H1 (cell line): ENCODE measurements at regions not wholly inside any gene's neighbourhood (a gene's known extent, or its start where the extent isn't known, plus 50 kb on each side); places are given as distances from the start of the nearest gene placed in this dataset.

Source experiments
- CTCF ChIA-PET: fragments of 300-600 bp; sonication (Branson Sonifier 250); formaldehyde crosslinking; loops from one replicate; lab custom pipeline; 2021; ENCODE audit not compliant: partially characterized antibody; lab: Charles Lee
- POLR2A ChIA-PET: fragments of 300-600 bp; sonication (Branson Sonifier 250); formaldehyde crosslinking; loops from one replicate; lab custom pipeline; 2021; ENCODE audit warnings: inconsistent platforms; ENCODE audit not compliant: partially characterized antibody; lab: Charles Lee
- DNase-seq, 2 experiments: peaks; one replicate each; pipeline versions ENCODE4 v3.0.0 to v3.0.0-alpha.2; 2010 to 2022; ENCODE audit warnings: low spot score in 2 of 2, low read depth in 1 of 2, mixed read lengths in 1 of 2
- FAIRE-seq: peaks from 2 replicates; lab custom pipeline; 2011; peaks lifted over from hg19 to GRCh38; lab: Jason Lieb, UNC
- H2AFZ ChIP-seq: 2 replicates; pipeline ENCODE4 v1.8.1; 2012; ENCODE audit warnings: low read length, inconsistent platforms
- H2AK5ac ChIP-seq: 2 replicates; pipeline ENCODE4 v1.6.1; 2013; ENCODE audit warnings: low read depth, low read length
- H2BK120ac ChIP-seq: replicated peaks from 2 replicates; pipeline ENCODE3; 2013; ENCODE audit warnings: low read depth, low read length, inconsistent platforms
- H2BK12ac ChIP-seq: 2 replicates; pipeline ENCODE4 v1.6.1; 2013; ENCODE audit warnings: low read depth, low read length
- H2BK15ac ChIP-seq: 2 replicates; pipeline ENCODE4 v1.6.1; 2013; ENCODE audit warnings: low read length
- H2BK20ac ChIP-seq: 2 replicates; pipeline ENCODE4 v1.6.1; 2013; ENCODE audit warnings: low read length
- H2BK5ac ChIP-seq: 2 replicates; pipeline ENCODE4 v1.6.1; 2013; ENCODE audit warnings: low read depth, low read length
- H3K14ac ChIP-seq: 2 replicates; pipeline ENCODE4 v1.6.1; 2013; ENCODE audit warnings: inconsistent platforms; ENCODE audit not compliant: insufficient read length
- H3K18ac ChIP-seq: 2 replicates; pipeline ENCODE4 v1.6.1; 2013; ENCODE audit warnings: low read length; ENCODE audit errors: extremely low read depth
- H3K23ac ChIP-seq: 2 replicates; pipeline ENCODE4 v1.6.1; 2013; ENCODE audit warnings: inconsistent platforms; ENCODE audit not compliant: insufficient read length
- H3K23me2 ChIP-seq: 2 replicates; pipeline ENCODE4 v1.6.1; 2013; ENCODE audit warnings: low read depth, low read length
- H3K27ac ChIP-seq: 2 replicates; pipeline ENCODE4 v1.6.1; 2011; ENCODE audit warnings: low read depth, low read length, inconsistent platforms
- H3K27me3 ChIP-seq, 4 experiments: replicated peaks in 1 of 4; 1 replicate in 1 of 4; 2 replicates in 3 of 4; pipeline versions ENCODE4 v1.6.1 to v1.8.1; 2011 to 2013; ENCODE audit warnings: low read length in 3 of 4, mild to moderate bottlenecking in 3 of 4, inconsistent platforms in 2 of 4, mixed read lengths in 2 of 4, moderate library complexity in 1 of 4; ENCODE audit not compliant: control insufficient read depth in 3 of 4, insufficient read depth in 3 of 4; ENCODE audit errors: extremely low read depth in 1 of 4
- H3K36me3 ChIP-seq, 4 experiments: 2 replicates each; pipeline versions ENCODE4 v1.6.1 to v1.8.1; 2011 to 2013; ENCODE audit warnings: mild to moderate bottlenecking in 4 of 4, low read length in 3 of 4, moderate library complexity in 2 of 4, control low read depth in 1 of 4, inconsistent platforms in 1 of 4; ENCODE audit not compliant: insufficient read depth in 4 of 4, control insufficient read depth in 2 of 4
- H3K4ac ChIP-seq: replicated peaks from 2 replicates; pipeline ENCODE3; 2013; ENCODE audit warnings: low read length, low read depth, mixed read lengths, inconsistent platforms; ENCODE audit not compliant: insufficient read length
- H3K4me1 ChIP-seq, 4 experiments: replicated peaks in 1 of 4; 1 replicate in 1 of 4; 2 replicates in 3 of 4; pipeline versions ENCODE4 v1.6.1 to v1.8.1; 2011 to 2013; ENCODE audit warnings: low read length in 3 of 4, inconsistent platforms in 2 of 4, mixed read lengths in 1 of 4; ENCODE audit not compliant: insufficient read depth in 4 of 4, control insufficient read depth in 3 of 4
- H3K4me2 ChIP-seq, 2 experiments: 2 replicates each; pipeline versions ENCODE4 v1.6.1 to v1.8.1; 2011 to 2013; ENCODE audit warnings: low read depth in 2 of 2, low read length in 2 of 2, control low read depth in 1 of 2, inconsistent platforms in 1 of 2, mild to moderate bottlenecking in 1 of 2; ENCODE audit not compliant: insufficient read depth in 1 of 2
- H3K4me3 ChIP-seq, 4 experiments: fragments of 200-600, 300-600 bp in 1 of 4; sonication (generic), shearing (Covaris generic), sonication (Bioruptor Twin) in 1 of 4; 2 replicates each; pipeline versions ENCODE4 v1.5.1 to v1.8.1; 2011 to 2016; ENCODE audit warnings: low read length in 4 of 4, low read depth in 3 of 4, control low read depth in 2 of 4, inconsistent platforms in 2 of 4, mild to moderate bottlenecking in 2 of 4, mixed read lengths in 1 of 4, moderate library complexity in 1 of 4; ENCODE audit not compliant: insufficient read depth in 2 of 4; ENCODE audit errors: extremely low read depth in 1 of 4
- H3K56ac ChIP-seq: replicated peaks from 2 replicates; pipeline ENCODE3; 2013; ENCODE audit warnings: low read depth, mild to moderate bottlenecking, mixed read lengths, low read length, inconsistent platforms; ENCODE audit not compliant: insufficient read length
- H3K79me1 ChIP-seq: 2 replicates; pipeline ENCODE4 v1.6.1; 2013; ENCODE audit warnings: low read depth, low read length, control low read depth
- H3K79me2 ChIP-seq, 2 experiments: 2 replicates each; pipeline versions ENCODE4 v1.6.1 to v1.8.1; 2012 to 2013; ENCODE audit warnings: low read length in 2 of 2, mild to moderate bottlenecking in 2 of 2, inconsistent platforms in 1 of 2; ENCODE audit not compliant: insufficient read depth in 2 of 2, control insufficient read depth in 1 of 2
- H3K9ac ChIP-seq, 4 experiments: replicated peaks in 1 of 4; 1 replicate in 1 of 4; 2 replicates in 3 of 4; pipeline versions ENCODE4 v1.6.1 to v1.8.1; 2011 to 2013; ENCODE audit warnings: low read depth in 3 of 4, low read length in 3 of 4, control low read depth in 2 of 4, mild to moderate bottlenecking in 2 of 4, moderate library complexity in 2 of 4, inconsistent platforms in 1 of 4; ENCODE audit errors: extremely low read depth in 1 of 4
- H3K9me3 ChIP-seq, 2 experiments: 2 replicates each; pipeline versions ENCODE4 v1.6.1 to v1.8.1; 2012 to 2013; ENCODE audit warnings: mild to moderate bottlenecking in 2 of 2, moderate library complexity in 2 of 2, control low read depth in 1 of 2, inconsistent platforms in 1 of 2, low read depth in 1 of 2, low read length in 1 of 2, mixed read lengths in 1 of 2; ENCODE audit not compliant: insufficient read depth in 2 of 2
- H4K20me1 ChIP-seq, 2 experiments: replicated peaks in 1 of 2; 2 replicates each; pipeline versions ENCODE3 to v1.8.1; 2011 to 2013; ENCODE audit warnings: inconsistent platforms in 2 of 2, low read length in 2 of 2, mild to moderate bottlenecking in 1 of 2; ENCODE audit not compliant: insufficient read depth in 2 of 2, control insufficient read depth in 1 of 2
- H4K5ac ChIP-seq: 2 replicates; pipeline ENCODE4 v1.6.1; 2013; ENCODE audit warnings: low read length, low read depth, mixed read lengths, inconsistent platforms; ENCODE audit not compliant: insufficient read length
- H4K8ac ChIP-seq: 2 replicates; pipeline ENCODE4 v1.8.0; 2013; ENCODE audit warnings: mild to moderate bottlenecking, moderate library complexity, low read length, inconsistent platforms; ENCODE audit not compliant: insufficient read depth; ENCODE audit errors: extremely low read depth
- H4K91ac ChIP-seq: replicated peaks from 2 replicates; pipeline ENCODE3; 2013; ENCODE audit warnings: low read length, mixed read lengths, inconsistent platforms; ENCODE audit not compliant: insufficient read length
- BACH1 ChIP-seq: IDR thresholded peaks from 2 replicates; pipeline ENCODE4 v1.6.1; 2012; ENCODE audit warnings: low read length, improper control_type of control experiment
- CBX5 ChIP-seq: fragments of 300-800, 300-1000 bp; sonication (generic); IDR thresholded peaks from 2 replicates; pipeline ENCODE4 v1.7.1; 2016; ENCODE audit warnings: antibody characterized with exemption, low read length, low read depth
- CREB1 ChIP-seq: IDR thresholded peaks from 2 replicates; pipeline ENCODE4 v1.6.1; 2012; ENCODE audit warnings: inconsistent platforms
- CTBP2 ChIP-seq: IDR thresholded peaks from 2 replicates; pipeline ENCODE4 v1.7.0; 2011; ENCODE audit warnings: borderline replicate concordance, mild to moderate bottlenecking, moderate library complexity, mixed read lengths, low read length; ENCODE audit not compliant: insufficient read depth, insufficient read length
- EGR1 ChIP-seq: IDR thresholded peaks from 2 replicates; pipeline ENCODE4 v1.6.1; 2011; ENCODE audit warnings: low read depth, low read length, borderline replicate concordance
- FOSL1 ChIP-seq: IDR thresholded peaks from 2 replicates; pipeline ENCODE4 v1.6.1; 2011; ENCODE audit warnings: mild to moderate bottlenecking, low read depth, low read length, moderate library complexity; ENCODE audit not compliant: insufficient read depth
- MAFK ChIP-seq: IDR thresholded peaks from 2 replicates; pipeline ENCODE4 v1.6.1; 2012; ENCODE audit warnings: low read depth, mild to moderate bottlenecking, improper control_type of control experiment, low read length
- NANOG ChIP-seq: IDR thresholded peaks from 2 replicates; pipeline ENCODE4 v1.6.1; 2011; ENCODE audit warnings: low read length, low read depth, mild to moderate bottlenecking, inconsistent platforms; ENCODE audit not compliant: insufficient read depth, poor library complexity, severe bottlenecking
- NRF1 ChIP-seq: IDR thresholded peaks from 2 replicates; pipeline ENCODE4 v1.6.1; 2011; ENCODE audit warnings: mild to moderate bottlenecking, low read depth, low read length, improper control_type of control experiment
- PHF8 ChIP-seq: fragments of 200-600 bp; sonication (generic); conservative IDR thresholded peaks from 2 replicates; pipeline ENCODE4 v1.7.1; 2012; ENCODE audit warnings: low read depth, mild to moderate bottlenecking, inconsistent platforms, low read length, moderate library complexity
- POU5F1 ChIP-seq: IDR thresholded peaks from 2 replicates; pipeline ENCODE4 v1.6.1; 2011; ENCODE audit warnings: low read depth, mild to moderate bottlenecking, low read length, moderate library complexity
- RFX5 ChIP-seq: IDR thresholded peaks from 2 replicates; pipeline ENCODE4 v1.6.1; 2011; ENCODE audit warnings: low read depth, low read length, improper control_type of control experiment, borderline replicate concordance
- RNF2 ChIP-seq: fragments of 200-900, 300-1000 bp; sonication (generic); IDR thresholded peaks from 2 replicates; pipeline ENCODE4 v1.7.1; 2016; ENCODE audit warnings: borderline replicate concordance, low read depth, mild to moderate bottlenecking, antibody characterized with exemption, low read length; ENCODE audit not compliant: poor library complexity, severe bottlenecking; ENCODE audit errors: missing control alignments
- RXRA ChIP-seq: IDR thresholded peaks from 2 replicates; pipeline ENCODE4 v1.6.1; 2011; ENCODE audit warnings: low read depth, mild to moderate bottlenecking, low read length, moderate library complexity; ENCODE audit not compliant: insufficient read depth
- SP1 ChIP-seq: IDR thresholded peaks from 2 replicates; pipeline ENCODE4 v1.6.1; 2011; ENCODE audit warnings: low read depth, low read length
- SRF ChIP-seq: IDR thresholded peaks from 2 replicates; pipeline ENCODE4 v1.6.1; 2011; ENCODE audit warnings: mild to moderate bottlenecking, low read depth, low read length, moderate library complexity
- TCF12 ChIP-seq: IDR thresholded peaks from 2 replicates; pipeline ENCODE4 v1.6.1; 2011; ENCODE audit warnings: low read depth, mild to moderate bottlenecking, low read length

DNA sequence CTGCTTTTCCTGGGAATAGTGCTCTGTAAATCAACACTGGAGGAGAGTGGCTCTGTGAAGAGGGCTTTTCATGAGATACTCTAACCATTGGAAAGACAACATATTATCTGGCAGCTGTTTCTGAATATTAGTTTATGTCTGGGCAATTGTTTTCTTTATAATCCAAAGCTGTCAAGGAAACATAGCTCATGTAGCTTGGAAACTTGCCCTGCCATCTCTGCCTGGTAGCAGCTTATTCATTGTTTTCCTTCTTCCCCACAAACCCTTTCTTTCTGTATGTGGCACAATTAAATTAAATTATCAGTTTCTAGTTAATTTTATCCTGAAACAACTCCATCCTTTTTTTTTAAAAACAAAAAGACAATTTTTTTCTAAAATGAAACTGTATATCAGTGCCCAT is 160.0 kb downstream of the EDEM1 start:
- H4K91ac ChIP-seq, result no peak overlapping the region
- no peaks in the 10 kb centered on the region for H3K79me2 ChIP-seq
- H3K4me1 ChIP-seq, result no peaks in the 10 kb centered on the region
- H2BK15ac ChIP-seq, result no peak overlapping the region
- H3K23me2 ChIP-seq, result no peaks in the 10 kb centered on the region; the same call in 1 of the 2 replicates
- H3K56ac ChIP-seq, result no peak overlapping the region
- no peak overlapping the region for H4K5ac ChIP-seq
- H3K36me3 ChIP-seq, result no peaks in the 10 kb centered on the region
- no peak overlapping the region for H3K4me2 ChIP-seq
- no peak overlapping the region for H2BK20ac ChIP-seq
- H3K79me1 ChIP-seq, result no peaks in the 10 kb centered on the region
- DNase-seq, result no peak
- POLR2A ChIA-PET, result no interaction called here
- H2BK12ac ChIP-seq, result no peak overlapping the region
- H2BK5ac ChIP-seq, result no peak overlapping the region
- H3K18ac ChIP-seq, result no peak overlapping the region
- no peak overlapping the region for H3K4me3 ChIP-seq
- CTCF ChIA-PET, result interaction anchor here (0.6 kb wide), 1 partner anchor 386 kb away, joined by 3 read pairs; no protein-coding TSS in a partner anchor
- H4K8ac ChIP-seq, result no peak overlapping the region
- H4K20me1 ChIP-seq, result no peaks in the 10 kb centered on the region
- H2BK120ac ChIP-seq, result no peak overlapping the region
- H3K14ac ChIP-seq, result no peak overlapping the region
- H3K27ac ChIP-seq, result no peak overlapping the region
- H3K9ac ChIP-seq, result no peak overlapping the region
- H3K23ac ChIP-seq, result no peak overlapping the region
- H2AK5ac ChIP-seq, result no peak overlapping the region
- FAIRE-seq, result no peak
- H3K27me3 ChIP-seq, result no peaks in the 10 kb centered on the region
- H3K9me3 ChIP-seq, result peaks cover 0 to 5% of the 10 kb centered on the region in 2 experiments; a peak in 2 of 4 replicates
- H2AFZ ChIP-seq, result no peak overlapping the region
- no peak overlapping the region for H3K4ac ChIP-seq
- TF ChIP-seq CBX5 (no peak), CTBP2 (no peak), EGR1 (no peak), FOSL1 (no peak), RFX5 (no peak), BACH1 (no peak), RNF2 (no peak), MAFK (no peak), SP1 (no peak), POU5F1 (no peak), NRF1 (no peak), CREB1 (no peak), TCF12 (no peak), RXRA (no peak), NANOG (no peak), SRF (no peak), PHF8 (no peak)
